Epithelial cell of prostate (primary cell): ENCODE measurements at regions not wholly inside any gene's neighbourhood (a gene's known extent, or its start where the extent isn't known, plus 50 kb on each side); places are given as distances from the start of the nearest gene placed in this dataset.
"Not testable (repeated sequence)": the region's sequence is repeated elsewhere in the genome, so short reads cannot be mapped to it uniquely, and the experiment has no call there.

Source experiments
- DNase-seq: peaks from one replicate; pipeline ENCODE4 v3.0.0-alpha.2; 2011; ENCODE audit warnings: low read depth, low spot score
- H3K27ac ChIP-seq: fragments of 450-650 bp; 2 replicates; pipeline ENCODE4 v1.5.1; 2017; ENCODE audit warnings: mild to moderate bottlenecking

DNA sequence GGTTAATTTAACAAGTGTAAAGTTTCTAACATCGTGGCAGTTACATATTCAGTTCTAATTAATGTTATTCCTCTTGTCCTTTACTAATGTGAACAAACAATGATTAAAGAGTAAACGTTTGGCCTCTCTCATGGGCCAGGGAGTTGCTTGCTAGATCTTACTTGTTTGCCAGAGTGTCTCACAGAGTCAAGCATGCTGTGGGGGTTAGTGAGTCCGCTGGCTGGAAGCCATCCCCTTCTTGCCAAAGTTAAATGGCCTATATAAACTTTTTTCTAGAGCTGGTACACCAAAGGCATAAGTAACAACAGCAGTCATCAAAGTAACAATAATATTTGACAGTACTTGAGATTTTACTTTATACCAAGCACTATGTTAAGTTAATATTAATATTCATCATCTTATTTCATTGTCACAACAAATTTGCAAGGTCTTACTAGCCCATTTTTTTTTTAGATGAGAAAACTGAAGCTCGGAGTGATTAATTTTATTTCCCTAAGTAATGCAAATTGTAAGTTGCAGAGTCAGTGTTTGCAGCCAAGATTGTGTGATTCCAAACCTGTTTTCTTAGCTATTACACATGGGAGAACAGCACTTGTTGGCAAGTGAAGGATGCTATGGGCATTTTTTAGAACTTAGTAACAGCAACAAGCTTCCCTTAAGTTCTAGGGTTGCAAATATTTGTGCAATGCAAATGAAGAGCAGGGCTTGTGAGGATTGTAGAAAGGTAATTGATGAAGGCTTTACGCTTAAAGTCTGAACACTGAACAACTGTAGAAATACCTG lies 224.5 kb downstream of the RFPL4B start:
- DNase-seq: no peak
- H3K27ac ChIP-seq: no peak overlapping the region

DNA sequence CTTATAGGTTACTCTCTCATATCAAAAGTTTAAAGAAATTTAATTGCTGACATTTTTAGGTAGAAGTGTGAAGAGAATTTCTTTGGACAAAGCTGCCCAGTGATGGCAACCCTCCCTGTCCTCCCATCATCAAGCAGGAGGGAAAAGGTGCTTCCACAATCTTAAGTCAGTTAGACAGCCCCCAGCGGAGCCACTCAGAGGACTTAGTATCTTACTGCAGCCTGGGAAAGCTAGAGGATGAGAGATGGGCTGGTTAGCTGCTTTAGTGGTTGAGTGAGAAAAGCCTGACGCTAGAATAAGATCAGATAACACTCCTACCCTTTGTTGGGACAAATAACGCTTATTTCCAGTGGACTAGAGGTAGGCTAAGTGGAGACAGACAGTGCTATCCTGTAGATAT lies 227.1 kb downstream of the RFPL4B start:
- H3K27ac ChIP-seq: no peak overlapping the region
- no peak for DNase-seq

DNA sequence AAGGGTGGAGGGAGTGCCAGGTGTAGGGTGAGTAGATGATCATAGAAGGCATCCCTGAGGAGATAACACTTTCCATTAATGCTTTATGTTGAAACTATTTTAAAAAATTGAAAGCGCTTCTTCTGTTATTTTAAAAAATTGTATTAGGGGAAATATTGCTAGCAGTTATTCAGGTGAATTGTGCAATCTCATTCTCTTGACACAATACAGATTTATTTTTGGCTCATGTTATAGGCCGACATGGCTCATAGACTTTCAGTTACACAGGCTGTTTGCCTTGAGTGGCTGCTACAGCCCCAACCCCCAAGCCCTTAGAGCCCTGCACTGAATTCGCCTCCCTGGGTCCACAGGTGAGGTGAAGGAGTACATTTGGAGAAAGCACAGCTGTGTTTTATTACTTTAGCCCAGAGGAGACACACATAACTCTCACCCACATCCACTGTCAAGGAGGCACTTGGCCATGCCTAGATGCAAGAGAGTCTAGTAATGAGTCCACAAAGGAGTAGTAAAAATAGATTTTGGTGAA lies 228.2 kb downstream of the RFPL4B start:
- H3K27ac ChIP-seq: no peak overlapping the region
- DNase-seq: no peak

DNA sequence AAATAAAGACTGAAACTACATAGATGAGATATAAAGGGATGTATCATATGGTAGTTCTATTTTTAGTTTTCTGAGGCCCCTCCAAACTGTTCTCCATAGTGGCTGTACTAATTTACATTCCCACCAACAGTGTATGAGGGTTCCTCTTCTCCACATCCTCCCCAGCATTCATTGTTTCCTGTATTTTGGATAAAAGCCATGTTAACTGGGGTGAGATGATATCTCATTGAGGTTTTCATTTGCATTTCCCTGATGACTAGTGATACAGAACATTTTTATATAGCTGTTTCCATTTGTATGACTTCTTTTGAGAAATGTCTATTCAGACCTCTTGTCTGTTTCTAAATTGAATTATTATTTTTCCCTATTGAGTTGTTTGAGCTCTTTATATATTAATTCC lies 229.3 kb downstream of the RFPL4B start:
- no peak overlapping the region for H3K27ac ChIP-seq
- DNase-seq: no peak

DNA sequence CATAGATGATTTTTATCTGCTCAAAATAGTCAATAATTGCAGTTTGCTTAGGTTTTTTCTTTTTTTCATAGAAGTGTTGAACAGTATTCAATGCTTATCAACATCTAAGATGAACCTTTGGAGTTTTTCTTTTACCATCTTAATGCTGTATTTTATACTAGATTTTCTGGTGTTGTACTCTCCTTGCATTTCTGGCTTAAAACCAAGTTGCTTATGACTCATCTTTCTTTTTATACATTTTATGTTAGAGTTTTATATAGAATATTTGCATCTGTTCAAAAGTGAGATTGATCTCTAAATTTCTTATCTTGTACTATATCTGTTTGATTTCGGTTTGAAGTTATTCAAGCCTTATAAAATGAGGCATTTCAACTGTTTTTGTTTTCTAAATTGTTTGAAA lies 232.5 kb downstream of the RFPL4B start:
- no peak for DNase-seq

DNA sequence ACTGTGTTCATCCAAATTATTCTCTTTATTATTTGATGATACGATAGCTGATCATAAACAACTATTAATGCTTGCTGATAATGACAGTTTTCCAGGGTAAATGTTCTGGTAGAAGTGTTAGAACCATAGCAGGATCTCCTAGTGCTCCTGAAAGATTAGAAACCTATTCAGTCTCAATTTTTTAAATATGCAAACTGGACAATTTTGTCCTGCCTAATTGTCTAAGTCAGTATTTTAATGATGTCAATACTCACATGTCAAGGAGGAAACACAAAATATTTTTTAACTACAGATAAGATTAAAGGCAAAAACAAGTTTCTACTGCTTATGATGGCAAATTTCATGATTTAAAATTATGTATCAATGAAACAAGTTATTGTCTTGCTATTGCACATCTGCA lies 233.9 kb downstream of the RFPL4B start:
- H3K27ac ChIP-seq: no peak overlapping the region
- no peak for DNase-seq

More for the DNA sequence above, 232.5 kb downstream of the RFPL4B start:
- H3K27ac ChIP-seq: no peak overlapping the region

DNA sequence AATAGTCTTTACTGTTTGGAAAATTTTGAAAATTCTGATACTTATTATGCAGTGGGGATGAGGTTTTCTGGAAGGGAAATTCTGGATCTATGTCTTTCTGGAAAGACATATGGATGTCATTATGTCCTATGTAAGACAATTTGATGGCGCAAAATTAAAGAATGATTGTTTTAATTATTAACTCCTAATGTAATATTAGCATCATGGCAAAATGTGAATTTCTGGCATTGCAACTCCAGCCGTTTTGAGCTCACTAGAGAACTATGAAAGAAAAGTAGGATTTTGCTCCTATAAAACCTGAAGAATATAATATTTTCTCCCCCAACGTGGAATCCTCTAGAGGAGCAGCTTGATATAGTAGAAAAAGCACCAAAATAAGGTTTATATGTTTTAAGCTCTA lies 243.2 kb downstream of the RFPL4B start:
- no peak for DNase-seq
- no peak overlapping the region for H3K27ac ChIP-seq

DNA sequence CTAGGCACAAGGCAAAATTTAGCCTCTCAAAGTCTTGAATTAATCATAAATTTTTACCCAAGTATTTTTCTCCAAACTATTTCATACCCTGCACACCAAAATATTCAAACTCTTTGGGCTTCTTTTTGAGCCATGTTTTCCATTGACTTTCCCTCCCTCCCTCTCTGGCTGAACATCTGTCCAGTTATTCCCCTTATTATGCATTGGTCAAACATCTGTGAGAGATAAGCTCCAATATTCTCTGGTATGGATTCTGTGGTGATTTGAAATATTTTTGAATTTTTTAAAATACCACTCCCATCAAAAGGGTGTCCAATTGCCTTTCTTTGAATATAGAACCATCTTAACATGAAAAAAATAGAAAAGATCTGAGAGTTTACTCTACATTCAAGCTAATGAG lies 244.2 kb downstream of the RFPL4B start:
- DNase-seq: no peak
- no peak overlapping the region for H3K27ac ChIP-seq

DNA sequence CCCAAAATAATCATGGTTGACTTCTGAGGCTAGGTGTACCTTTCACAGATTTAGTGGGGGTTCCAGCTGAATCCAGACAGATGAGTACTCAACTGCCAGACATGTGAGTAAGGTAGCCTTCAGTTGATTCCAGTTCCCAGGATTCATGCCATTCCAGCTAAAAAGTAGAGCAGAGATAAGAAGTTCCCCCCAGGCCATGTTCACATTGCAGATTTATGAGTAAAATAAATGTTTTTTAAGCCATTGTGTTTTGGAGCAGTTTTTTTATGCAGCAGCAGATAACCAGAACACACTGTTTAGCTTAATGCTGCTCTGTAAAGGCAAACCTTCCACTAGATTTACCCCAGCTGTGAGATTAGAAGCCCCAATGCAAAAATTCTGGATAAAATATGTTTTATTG lies 245.0 kb downstream of the RFPL4B start:
- H3K27ac ChIP-seq: no peak overlapping the region
- no peak for DNase-seq

DNA sequence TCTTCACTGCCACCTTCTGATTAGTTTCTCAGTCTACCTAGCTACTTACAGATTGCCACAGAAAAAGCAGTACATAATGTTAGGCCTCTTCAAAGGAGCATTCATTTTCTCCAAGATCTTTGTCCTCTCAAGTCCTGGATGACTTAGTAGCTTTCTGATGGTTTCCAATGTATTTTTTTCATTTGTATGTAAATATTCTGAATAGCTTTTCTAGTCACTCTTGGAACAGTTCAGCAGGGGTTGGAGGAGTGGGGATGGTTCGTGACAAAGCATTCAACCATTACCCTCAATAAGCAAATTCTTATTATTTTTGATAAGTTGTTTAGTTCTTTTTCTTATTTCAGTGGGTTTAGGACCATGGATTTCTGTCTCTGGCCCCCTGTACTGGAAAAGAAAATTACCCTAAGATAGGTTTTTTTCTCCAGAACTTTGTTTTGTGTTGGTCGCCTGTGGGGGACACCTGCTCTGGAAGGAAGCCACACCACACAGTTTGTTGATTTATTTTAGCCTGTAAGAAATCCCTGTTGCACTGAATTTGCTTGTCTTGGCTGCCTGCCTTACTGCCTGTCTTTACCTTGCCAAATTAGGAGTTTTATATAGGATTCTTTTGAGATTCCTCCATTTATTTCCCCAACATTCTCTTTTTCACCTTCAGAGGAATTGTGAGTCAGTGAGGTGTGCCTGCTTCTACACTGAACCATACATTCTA lies 247.9 kb downstream of the RFPL4B start:
- DNase-seq: no peak
- H3K27ac ChIP-seq: no peak overlapping the region

DNA sequence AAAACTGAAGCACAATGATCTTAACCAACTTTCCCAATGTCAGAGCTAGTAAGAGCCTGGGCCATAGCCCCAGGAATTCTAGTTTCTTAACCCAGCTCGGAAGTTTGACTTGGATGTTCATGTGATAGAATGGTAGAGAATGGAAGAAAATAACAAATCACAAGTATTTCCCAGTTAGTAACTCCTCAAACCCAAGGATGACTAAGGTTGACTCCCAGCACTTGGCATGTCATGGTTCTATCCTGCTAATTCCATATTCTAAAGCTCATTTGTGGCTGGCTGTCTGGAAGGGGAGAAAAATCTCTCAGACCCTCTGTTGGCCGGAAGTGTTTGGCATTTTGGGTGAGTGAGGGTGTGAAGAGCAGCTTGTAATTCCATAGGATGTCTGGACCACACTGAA lies 248.7 kb downstream of the RFPL4B start:
- no peak overlapping the region for H3K27ac ChIP-seq
- DNase-seq: no peak

DNA sequence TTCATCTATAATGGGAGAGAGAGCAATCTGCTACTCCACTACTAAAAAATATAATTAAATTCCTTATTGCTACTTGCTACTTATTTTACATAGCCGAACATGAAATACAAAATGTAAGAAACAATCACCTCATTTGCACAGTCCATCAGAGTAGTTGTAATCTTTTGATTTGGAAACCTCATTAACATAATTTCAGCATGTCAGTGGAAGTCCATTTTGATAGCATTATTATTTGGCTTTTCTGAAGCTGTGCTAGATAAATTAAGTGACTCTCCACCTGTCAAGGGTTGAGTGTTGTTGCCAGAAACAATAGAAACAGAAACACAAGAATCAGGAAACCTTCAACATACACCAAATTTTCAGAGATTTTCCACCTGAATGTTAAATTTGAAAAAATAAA lies 250.0 kb downstream of the RFPL4B start:
- no peak for DNase-seq
- H3K27ac ChIP-seq: no peak overlapping the region

DNA sequence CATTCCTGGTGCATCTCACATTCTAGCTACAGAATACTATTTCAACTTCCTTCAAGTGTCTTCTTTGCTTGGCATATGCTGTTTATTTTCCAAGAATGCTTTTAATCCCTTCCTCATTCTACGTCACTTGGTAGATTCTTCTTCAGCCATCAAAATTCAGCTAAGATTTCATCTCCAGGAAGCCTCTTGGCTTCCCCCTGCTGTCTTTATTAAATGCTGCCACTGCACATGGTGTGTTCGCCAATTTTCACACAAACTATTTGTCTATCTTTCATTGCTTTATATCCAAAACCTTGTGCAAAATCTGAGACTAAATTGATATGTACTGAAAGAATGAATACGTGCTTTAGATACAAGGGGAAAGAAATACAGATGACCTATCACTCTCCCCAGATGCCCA lies 253.0 kb downstream of the RFPL4B start:
- no peak for DNase-seq
- no peak overlapping the region for H3K27ac ChIP-seq

DNA sequence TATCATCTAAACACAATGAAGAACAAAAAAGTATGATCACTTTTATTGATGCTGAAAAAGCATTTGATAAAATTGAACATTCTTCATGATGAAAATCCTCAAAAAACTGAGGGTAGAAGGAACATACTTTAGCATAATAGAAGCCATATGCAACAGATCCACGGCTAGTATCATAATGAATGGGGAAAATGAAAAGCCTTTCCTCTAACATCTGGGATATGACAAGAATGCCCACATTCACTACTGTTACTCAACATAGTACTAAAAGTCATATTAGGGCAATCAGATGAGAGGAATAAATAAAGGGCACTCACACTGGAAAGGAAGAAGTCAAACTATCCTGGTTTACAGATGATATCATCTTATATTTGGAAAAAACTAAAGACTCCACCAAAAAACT lies 256.6 kb downstream of the RFPL4B start:
- no peak for DNase-seq
- H3K27ac ChIP-seq: no peak overlapping the region

DNA sequence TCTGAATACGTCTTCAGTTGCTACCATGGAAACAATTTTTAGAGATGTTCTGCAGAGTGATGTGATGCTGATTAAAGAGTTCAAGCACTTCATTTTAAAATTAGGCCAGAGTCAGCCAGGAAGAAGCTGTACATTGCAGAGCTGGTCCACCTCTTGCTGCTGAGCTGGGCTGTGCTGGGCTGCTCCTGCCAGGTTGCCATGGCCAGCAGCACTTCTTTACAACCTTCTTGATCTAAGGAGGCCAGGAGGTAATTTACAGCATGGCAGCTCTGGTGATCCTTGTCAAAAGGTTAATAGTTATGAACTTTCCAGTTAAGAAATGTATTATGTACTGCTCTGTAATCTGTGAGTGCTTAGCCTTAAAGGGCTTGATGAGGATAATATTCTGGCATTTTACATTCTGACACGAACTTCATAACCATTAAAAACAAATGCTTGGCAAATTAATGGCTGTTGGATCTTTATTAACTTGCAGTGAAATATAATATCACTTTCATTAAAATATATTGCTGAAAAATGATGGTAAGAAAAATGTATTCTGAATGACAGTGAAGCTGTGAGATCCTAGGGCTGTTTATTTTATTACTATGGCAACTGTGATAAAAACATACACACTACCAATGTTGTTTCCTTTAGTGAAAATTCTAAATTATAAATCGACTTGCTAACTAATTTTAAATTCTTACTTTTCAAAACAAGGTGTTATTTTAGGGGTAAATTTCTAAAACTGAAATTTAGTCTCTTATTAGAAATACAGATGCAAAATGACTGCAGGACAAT lies 259.7 kb downstream of the RFPL4B start:
- no peak for DNase-seq
- H3K27ac ChIP-seq: no peak overlapping the region

DNA sequence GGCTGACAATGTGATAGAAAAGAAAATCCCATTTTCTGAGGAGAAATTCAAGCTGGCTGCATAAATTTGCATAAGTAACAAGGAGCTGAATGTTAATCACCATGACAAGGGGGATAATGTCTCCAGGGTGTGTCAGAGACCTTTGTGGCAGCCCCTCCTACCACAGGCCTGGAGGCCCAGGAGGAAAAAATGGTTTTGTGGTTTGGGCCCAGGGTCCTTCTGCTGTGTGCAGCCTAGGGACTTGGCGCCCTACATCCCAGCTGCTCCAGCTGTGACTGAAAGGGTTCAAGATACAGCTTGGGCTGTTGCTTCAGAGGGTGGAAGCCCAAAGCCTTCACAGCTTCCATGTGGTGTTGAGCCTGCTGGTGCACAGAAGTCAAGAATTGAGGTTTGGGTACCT lies 261.8 kb downstream of the RFPL4B start:
- not testable (repeated sequence) for DNase-seq, H3K27ac ChIP-seq

DNA sequence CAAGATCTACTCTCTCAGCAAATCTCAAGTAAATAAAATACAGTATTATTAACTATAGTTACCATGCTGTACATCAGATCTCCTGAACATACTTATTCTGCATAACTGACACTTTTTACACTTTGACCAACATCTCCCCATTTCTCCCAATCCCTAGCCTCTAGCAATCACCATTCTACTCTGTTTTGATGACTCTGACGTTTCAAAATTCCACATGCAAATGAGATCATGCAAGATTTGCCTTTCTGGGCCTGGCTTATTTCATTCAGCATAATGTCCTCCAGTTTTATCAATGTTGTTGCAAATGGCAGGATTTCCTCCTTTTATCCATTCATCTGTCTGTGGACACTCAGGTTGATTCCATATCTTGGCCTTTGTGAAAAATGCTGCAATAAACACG lies 266.3 kb downstream of the RFPL4B start:
- DNase-seq: no peak
- H3K27ac ChIP-seq: no peak overlapping the region

DNA sequence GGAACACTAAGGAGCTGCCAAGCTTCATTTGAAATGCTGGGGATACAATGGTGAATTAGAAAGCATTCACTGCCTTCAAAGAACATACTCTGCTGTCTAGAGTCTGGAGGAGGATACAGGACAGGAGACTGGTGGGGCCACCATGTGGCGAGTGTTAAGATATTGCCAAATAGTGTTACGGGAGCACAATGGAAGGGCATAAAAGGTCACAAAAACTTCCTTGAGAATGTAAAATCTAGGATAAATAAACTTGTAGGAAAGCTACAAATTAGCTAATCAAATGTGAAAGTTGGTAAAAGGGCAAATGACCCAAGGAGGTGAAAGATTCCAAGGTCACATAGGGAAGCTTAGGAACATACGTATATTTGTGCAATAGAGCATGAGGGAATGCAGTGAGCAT lies 271.7 kb downstream of the RFPL4B start:
- no peak overlapping the region for H3K27ac ChIP-seq
- no peak for DNase-seq

DNA sequence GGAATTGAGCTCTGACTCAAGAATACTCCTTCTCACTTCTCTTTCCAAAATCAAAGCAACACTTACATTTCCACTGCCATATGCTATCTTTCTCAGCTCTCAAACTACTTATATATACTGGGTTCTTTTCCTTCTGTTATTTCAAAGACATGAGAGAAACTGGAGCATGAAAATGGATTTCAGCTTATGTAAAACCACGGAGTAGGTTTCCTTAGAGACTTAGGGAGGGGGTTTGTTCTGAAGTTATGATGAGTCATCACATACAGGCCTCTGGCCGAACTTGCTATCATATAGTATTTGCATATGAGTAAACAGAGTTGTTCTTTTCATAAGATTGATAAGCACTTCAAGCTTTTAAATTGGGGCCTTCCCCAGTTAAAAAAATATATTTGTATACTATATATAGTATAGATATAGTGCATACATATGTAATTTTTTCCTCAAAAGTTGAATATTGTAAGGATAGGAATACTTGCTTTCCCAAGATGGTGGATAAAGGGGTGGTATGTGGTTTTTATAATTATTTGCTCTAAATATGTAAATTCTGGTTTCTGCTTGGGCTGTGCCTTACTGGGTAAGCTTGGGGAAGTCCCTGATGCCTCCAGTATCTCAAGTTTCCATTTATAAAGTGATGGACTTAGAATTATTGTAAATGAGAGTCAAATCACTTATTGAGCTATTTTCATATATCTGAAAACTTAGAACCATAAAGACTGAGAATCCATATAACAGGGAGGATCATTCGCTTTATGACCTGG lies 273.9 kb downstream of the RFPL4B start:
- DNase-seq: peak; percentile 6
- no peak overlapping the region for H3K27ac ChIP-seq

DNA sequence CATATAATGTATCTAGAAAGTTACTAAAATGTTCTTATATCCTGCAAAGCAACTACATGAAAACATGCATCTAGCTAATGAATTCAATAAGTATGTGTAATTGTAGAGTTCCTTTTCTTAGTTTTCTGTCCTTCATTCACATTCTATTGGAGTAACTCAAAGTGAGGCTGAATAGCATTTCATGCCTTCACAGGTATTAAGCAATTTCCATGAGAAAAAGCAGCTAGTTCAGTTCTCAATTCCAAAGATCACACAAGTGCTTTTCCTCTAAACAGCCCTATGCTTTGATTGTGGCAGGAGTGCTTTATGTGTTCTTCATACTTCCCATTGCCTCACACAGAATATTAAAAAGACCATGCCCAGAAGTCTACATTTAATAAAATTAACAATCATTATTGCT lies 274.9 kb downstream of the RFPL4B start:
- no peak overlapping the region for H3K27ac ChIP-seq
- DNase-seq: no peak
